ENCODE measurements at regions not wholly inside any gene's neighbourhood (a gene's known extent, or its start where the extent isn't known, plus 50 kb on each side); places are given as distances from the start of the nearest gene placed in this dataset.

- TF ChIP-seq ZNF532 (CRISPR knock-in tag; IDR thresholded peaks at IDR 0.05; ENCODE audit: borderline replicate concordance) (no peak), ATF2 (CRISPR knock-in tag; IDR thresholded peaks at IDR 0.05; ENCODE audit: borderline replicate concordance, low read depth) (no peak), ESRRA (CRISPR knock-in tag; IDR thresholded peaks at IDR 0.05; ENCODE audit: borderline replicate concordance) (no peak), ATF3 (CRISPR knock-in tag; conservative IDR thresholded peaks at IDR 0.05) (no peak), SOX15 (CRISPR knock-in tag; IDR thresholded peaks at IDR 0.05) (no peak)
Observed at GRCh38 chr9:110028271-110028670, 179.7 kb downstream of the C9orf152 start (continued).

- ATAC-seq, result no peak
- Mint-ChIP-seq H3K27ac (no peak overlapping the region), H3K4me1 (peaks cover 32% of the 10 kb centered on the region)
Observed at GRCh38 chr9:110028676-110029075, 179.3 kb downstream of the C9orf152 start.

More at GRCh38 chr9:110028676-110029075, 179.3 kb downstream of the C9orf152 start:
- H3K36me3 Mint-ChIP-seq, result no peaks in the 10 kb centered on the region
- ChIA-PET POLR2A (no interaction called here), CTCF (no interaction called here)
- no peak for TF ChIP-seq MXD4 (CRISPR knock-in tag; IDR thresholded peaks at IDR 0.05; ENCODE audit: borderline replicate concordance)
- no peak for TF ChIP-seq CREM (CRISPR knock-in tag; IDR thresholded peaks at IDR 0.05)
- no peak for TF ChIP-seq ZNF423 (CRISPR knock-in tag; IDR thresholded peaks at IDR 0.05)
- no peak for TF ChIP-seq ARID4B (CRISPR knock-in tag; IDR thresholded peaks at IDR 0.05; ENCODE audit: borderline replicate concordance)
- TF ChIP-seq RORB (CRISPR knock-in tag; IDR thresholded peaks at IDR 0.05), result no peak
- TF ChIP-seq CREB1 (CRISPR knock-in tag; IDR thresholded peaks at IDR 0.05), result no peak
- TF ChIP-seq SMAD4 (CRISPR knock-in tag; IDR thresholded peaks at IDR 0.05), result no peak
- no peak for TF ChIP-seq AR (CRISPR knock-in tag; IDR thresholded peaks at IDR 0.05)
- no peak for TF ChIP-seq FOXK1 (CRISPR knock-in tag; IDR thresholded peaks at IDR 0.05)
- DNase-seq (ENCODE audit: low spot score), result no peak
- H3K27me3 Mint-ChIP-seq (ENCODE audit: low read depth), result no peaks in the 10 kb centered on the region
- H3K9me3 Mint-ChIP-seq, result 0 out of 2 replicates have a peak, but pooled peaks cover 5% of the 10 kb centered on the region
- no peak overlapping the region for H3K4me3 Mint-ChIP-seq

Data from WTC11 (cell line).